ENCODE measurements at regions not wholly inside any gene's neighbourhood (a gene's known extent, or its start where the extent isn't known, plus 50 kb on each side); places are given as distances from the start of the nearest gene placed in this dataset.

- TF ChIP-seq POLR2A (IDR thresholded peaks at IDR 0.05; ENCODE audit: low read length) (no peak), GATA1 (IDR thresholded peaks at IDR 0.05; ENCODE audit: low read depth, low read length) (no peak)
These were observed 107.4 kb upstream of the NDUFV2 start for GRCh38 chr18:8995096-8995495.

All from erythroblast (primary cell).